PC-9 (cell line): ENCODE measurements at regions not wholly inside any gene's neighbourhood (a gene's known extent, or its start where the extent isn't known, plus 50 kb on each side); places are given as distances from the start of the nearest gene placed in this dataset.

Experiments
- CTCF ChIP-seq: fragments of 200-600 bp; sonication (generic); conservative IDR thresholded peaks from 2 replicates; pipeline ENCODE4 v1.6.1; 2017; ENCODE audit warnings: mixed run types, antibody characterized with exemption, mild to moderate bottlenecking, moderate library complexity
- EZH2 ChIP-seq: fragments of 200-600 bp; sonication (generic); IDR thresholded peaks from 2 replicates; pipeline ENCODE4 v1.8.0; 2017; ENCODE audit warnings: antibody characterized with exemption, low read depth

- TF ChIP-seq CTCF (no peak), EZH2 (no peak)
These were observed 1535.9 kb upstream of the FLRT2 start for GRCh38 chr14:83994020-83994419.
